PC-3 (cell line): ENCODE measurements at regions not wholly inside any gene's neighbourhood (a gene's known extent, or its start where the extent isn't known, plus 50 kb on each side); places are given as distances from the start of the nearest gene placed in this dataset.

Experiments used
- CTCF ChIP-seq: fragments of 300-600 bp; sonication (generic); conservative IDR thresholded peaks from 2 replicates; pipeline ENCODE4 v1.5.1; 2017; ENCODE audit warnings: antibody characterized with exemption, low read depth, mild to moderate bottlenecking, low read length
- EZH2 ChIP-seq: fragments of 300-600 bp; sonication (generic); IDR thresholded peaks from one replicate; pipeline ENCODE4 v1.6.1; 2017; ENCODE audit warnings: antibody characterized with exemption, mild to moderate bottlenecking, low read length; ENCODE audit not compliant: unreplicated experiment

DNA sequence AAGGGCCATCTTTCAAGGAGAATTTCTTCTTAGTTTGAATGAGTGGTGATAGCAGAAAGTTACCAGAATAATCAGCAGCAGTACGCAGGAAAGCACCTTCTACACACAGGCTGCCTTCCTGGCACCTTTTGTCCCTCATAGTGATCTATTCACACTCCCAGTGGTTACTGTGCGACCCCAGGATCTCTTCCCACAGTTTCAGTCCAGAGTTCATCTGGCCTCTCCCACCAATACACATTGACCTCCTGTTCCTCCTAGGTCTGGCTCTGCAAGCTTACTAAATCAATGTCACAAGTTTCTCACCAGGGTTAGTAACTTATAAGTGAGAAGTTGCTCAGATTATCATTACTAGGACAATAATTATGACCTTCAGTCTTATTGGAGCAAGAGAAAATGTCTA is 99.1 kb upstream of the PIK3R1 start:
- TF ChIP-seq CTCF (no peak), EZH2 (no peak)
